ENCODE measurements at regions not wholly inside any gene's neighbourhood (a gene's known extent, or its start where the extent isn't known, plus 50 kb on each side); places are given as distances from the start of the nearest gene placed in this dataset.

DNA sequence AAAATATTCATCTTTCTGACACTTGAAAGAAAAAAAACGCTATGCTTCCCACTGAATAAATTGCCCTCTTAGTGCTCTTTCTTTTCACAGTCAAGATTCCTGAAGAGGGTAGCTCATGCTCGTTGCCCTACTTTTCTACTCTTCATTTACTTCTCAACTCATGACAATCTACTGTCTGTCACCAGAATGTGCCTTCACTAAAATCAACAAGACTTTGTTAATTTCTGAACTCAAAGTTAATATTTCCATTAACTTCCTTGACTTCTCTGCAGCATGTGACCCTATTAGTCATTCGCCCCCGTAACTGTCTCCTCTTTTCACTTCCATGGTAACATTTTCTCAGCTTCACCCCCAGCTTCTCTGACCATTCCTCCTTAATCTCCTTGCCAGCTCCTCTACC is 98.9 kb upstream of the MAPRE2 start:
- ATAC-seq (no peak), DNase-seq (no peak)
- Histone ChIP-seq H3K27ac (no peak overlapping the region), H3K36me3 (no peaks in the 10 kb centered on the region), H3K27me3 (peaks cover 6% of the 10 kb centered on the region), H3K9me3 (no peaks in the 10 kb centered on the region), H3K4me3 (no peak overlapping the region), H3K4me1 (no peaks in the 10 kb centered on the region)
- intact Hi-C loops (cut with DNase I) = no loop called here
- TF ChIP-seq, protein P1, sequence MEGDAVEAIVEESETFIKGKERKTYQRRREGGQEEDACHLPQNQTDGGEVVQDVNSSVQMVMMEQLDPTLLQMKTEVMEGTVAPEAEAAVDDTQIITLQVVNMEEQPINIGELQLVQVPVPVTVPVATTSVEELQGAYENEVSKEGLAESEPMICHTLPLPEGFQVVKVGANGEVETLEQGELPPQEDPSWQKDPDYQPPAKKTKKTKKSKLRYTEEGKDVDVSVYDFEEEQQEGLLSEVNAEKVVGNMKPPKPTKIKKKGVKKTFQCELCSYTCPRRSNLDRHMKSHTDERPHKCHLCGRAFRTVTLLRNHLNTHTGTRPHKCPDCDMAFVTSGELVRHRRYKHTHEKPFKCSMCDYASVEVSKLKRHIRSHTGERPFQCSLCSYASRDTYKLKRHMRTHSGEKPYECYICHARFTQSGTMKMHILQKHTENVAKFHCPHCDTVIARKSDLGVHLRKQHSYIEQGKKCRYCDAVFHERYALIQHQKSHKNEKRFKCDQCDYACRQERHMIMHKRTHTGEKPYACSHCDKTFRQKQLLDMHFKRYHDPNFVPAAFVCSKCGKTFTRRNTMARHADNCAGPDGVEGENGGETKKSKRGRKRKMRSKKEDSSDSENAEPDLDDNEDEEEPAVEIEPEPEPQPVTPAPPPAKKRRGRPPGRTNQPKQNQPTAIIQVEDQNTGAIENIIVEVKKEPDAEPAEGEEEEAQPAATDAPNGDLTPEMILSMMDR (IDR thresholded peaks at IDR 0.05) = no peak

- DNase-seq = no peak
- H3K36me3 ChIP-seq = no peaks in the 10 kb centered on the region
- no peak overlapping the region for H3K27ac ChIP-seq
- TF ChIP-seq, protein P1 (IDR thresholded peaks at IDR 0.05) = no peak
- no peaks in the 10 kb centered on the region for H3K4me1 ChIP-seq
- ATAC-seq = no peak
- no peaks in the 10 kb centered on the region for H3K9me3 ChIP-seq
- H3K4me3 ChIP-seq = no peak overlapping the region
- H3K27me3 ChIP-seq = peaks cover 6% of the 10 kb centered on the region
- intact Hi-C loops (cut with DNase I) = no loop called here
Measured at GRCh38 chr18:34942975-34943374, 98.2 kb upstream of the MAPRE2 start.

GRCh38 chr18:34943587-34943986 is 97.6 kb upstream of the MAPRE2 start:
- H3K4me1 ChIP-seq = no peaks in the 10 kb centered on the region
- intact Hi-C loops (cut with DNase I) = no loop called here
- H3K4me3 ChIP-seq = no peak overlapping the region
- TF ChIP-seq, protein P1 (IDR thresholded peaks at IDR 0.05) = no peak
- H3K36me3 ChIP-seq = no peaks in the 10 kb centered on the region
- H3K9me3 ChIP-seq = no peaks in the 10 kb centered on the region
- peaks cover 6% of the 10 kb centered on the region for H3K27me3 ChIP-seq
- no peak for ATAC-seq
- no peak overlapping the region for H3K27ac ChIP-seq
- DNase-seq = no peak

- H3K4me3 ChIP-seq = no peak overlapping the region
- peaks cover 2% of the 10 kb centered on the region for H3K27me3 ChIP-seq
- H3K36me3 ChIP-seq = no peaks in the 10 kb centered on the region
- H3K27ac ChIP-seq = no peak overlapping the region
- ATAC-seq (no peak), DNase-seq (no peak)
- intact Hi-C loops (cut with DNase I) = no loop called here
- H3K9me3 ChIP-seq = no peaks in the 10 kb centered on the region
- H3K4me1 ChIP-seq = no peaks in the 10 kb centered on the region
- TF ChIP-seq, protein P1 (IDR thresholded peaks at IDR 0.05) = no peak
Measured at GRCh38 chr18:34947711-34948125, 93.5 kb upstream of the MAPRE2 start.

- Histone ChIP-seq H3K4me3 (no peak overlapping the region), H3K9me3 (no peaks in the 10 kb centered on the region), H3K36me3 (no peaks in the 10 kb centered on the region), H3K27me3 (no peaks in the 10 kb centered on the region), H3K4me1 (no peaks in the 10 kb centered on the region), H3K27ac (no peak overlapping the region)
- DNase-seq = no peak
- intact Hi-C loops (cut with DNase I) = no loop called here
- TF ChIP-seq, protein P1 (IDR thresholded peaks at IDR 0.05) = no peak
- ATAC-seq = no peak
Measured at GRCh38 chr18:34951625-34952379, 89.4 kb upstream of the MAPRE2 start.

Measured in upper lobe of right lung (tissue), 1 donor.